ENCODE measurements at regions not wholly inside any gene's neighbourhood (a gene's known extent, or its start where the extent isn't known, plus 50 kb on each side); places are given as distances from the start of the nearest gene placed in this dataset.

DNA sequence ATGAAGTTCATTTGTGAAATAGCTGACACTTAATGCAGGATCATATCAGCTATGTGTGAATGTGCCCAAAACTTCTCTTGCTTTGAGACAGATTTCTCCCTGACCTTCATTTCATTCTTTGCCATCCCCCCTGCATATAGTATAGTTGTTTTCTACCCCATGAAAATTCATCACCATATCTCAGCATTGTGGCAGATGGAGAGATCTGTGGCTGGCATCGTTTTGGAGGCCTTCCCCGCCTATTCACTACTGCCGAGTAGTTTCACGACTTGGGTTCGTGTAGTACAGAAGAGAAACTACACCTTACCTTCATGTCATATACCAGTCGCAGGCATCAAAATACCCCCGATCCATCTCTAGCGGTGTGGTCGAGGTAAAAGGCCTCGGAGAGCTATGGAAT lies 66.2 kb upstream of the SELENOK start:
- POLR2A ChIA-PET: no interaction called here
- CTCF ChIA-PET: no interaction called here
- no peak overlapping the region for H3K4me3 Mint-ChIP-seq
- peaks cover 24% of the 10 kb centered on the region for H3K27me3 Mint-ChIP-seq
- intact Hi-C loops (cut with micrococcal nuclease): no loop called here
- H3K4me1 Mint-ChIP-seq: no peaks in the 10 kb centered on the region
- TF ChIP-seq, protein P1, sequence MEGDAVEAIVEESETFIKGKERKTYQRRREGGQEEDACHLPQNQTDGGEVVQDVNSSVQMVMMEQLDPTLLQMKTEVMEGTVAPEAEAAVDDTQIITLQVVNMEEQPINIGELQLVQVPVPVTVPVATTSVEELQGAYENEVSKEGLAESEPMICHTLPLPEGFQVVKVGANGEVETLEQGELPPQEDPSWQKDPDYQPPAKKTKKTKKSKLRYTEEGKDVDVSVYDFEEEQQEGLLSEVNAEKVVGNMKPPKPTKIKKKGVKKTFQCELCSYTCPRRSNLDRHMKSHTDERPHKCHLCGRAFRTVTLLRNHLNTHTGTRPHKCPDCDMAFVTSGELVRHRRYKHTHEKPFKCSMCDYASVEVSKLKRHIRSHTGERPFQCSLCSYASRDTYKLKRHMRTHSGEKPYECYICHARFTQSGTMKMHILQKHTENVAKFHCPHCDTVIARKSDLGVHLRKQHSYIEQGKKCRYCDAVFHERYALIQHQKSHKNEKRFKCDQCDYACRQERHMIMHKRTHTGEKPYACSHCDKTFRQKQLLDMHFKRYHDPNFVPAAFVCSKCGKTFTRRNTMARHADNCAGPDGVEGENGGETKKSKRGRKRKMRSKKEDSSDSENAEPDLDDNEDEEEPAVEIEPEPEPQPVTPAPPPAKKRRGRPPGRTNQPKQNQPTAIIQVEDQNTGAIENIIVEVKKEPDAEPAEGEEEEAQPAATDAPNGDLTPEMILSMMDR (IDR thresholded peaks at IDR 0.05): no peak
- DNase-seq (no peak), ATAC-seq (ENCODE audit: low read depth) (no peak)
- no peaks in the 10 kb centered on the region for H3K36me3 Mint-ChIP-seq (ENCODE audit: low read depth)
- peaks cover 6% of the 10 kb centered on the region for H3K9me3 Mint-ChIP-seq
- H3K27ac Mint-ChIP-seq: no peak overlapping the region

DNA sequence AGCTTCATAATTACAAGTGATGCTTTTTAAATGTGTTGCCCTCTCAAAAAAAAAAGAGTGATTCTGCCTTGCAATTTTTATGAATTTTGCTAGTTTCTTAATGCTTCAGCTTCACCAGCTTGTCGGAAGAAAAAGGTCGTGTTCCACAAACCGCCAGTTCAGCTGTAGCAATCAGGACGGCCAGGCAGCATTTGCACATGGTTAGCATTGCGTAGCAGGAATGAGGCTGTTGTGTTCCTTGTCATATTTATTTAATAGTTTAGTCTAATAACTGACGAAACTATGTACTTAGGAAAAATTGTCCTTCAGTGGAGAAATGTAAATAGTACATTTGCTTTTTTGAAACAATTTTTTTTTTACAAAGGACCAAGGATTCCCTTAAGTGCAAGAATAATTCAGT lies 64.9 kb upstream of the SELENOK start:
- intact Hi-C loops (cut with micrococcal nuclease): no loop called here
- peaks cover 6% of the 10 kb centered on the region for H3K9me3 Mint-ChIP-seq
- no peak for ATAC-seq (ENCODE audit: low read depth)
- POLR2A ChIA-PET: no interaction called here
- TF ChIP-seq, protein P1 (IDR thresholded peaks at IDR 0.05): no peak
- CTCF ChIA-PET: no interaction called here
- no peak overlapping the region for H3K4me3 Mint-ChIP-seq
- H3K36me3 Mint-ChIP-seq (ENCODE audit: low read depth): no peaks in the 10 kb centered on the region
- H3K27me3 Mint-ChIP-seq: peaks cover 24% of the 10 kb centered on the region
- H3K27ac Mint-ChIP-seq: no peak overlapping the region
- DNase-seq: no peak
- H3K4me1 Mint-ChIP-seq: no peaks in the 10 kb centered on the region

DNA sequence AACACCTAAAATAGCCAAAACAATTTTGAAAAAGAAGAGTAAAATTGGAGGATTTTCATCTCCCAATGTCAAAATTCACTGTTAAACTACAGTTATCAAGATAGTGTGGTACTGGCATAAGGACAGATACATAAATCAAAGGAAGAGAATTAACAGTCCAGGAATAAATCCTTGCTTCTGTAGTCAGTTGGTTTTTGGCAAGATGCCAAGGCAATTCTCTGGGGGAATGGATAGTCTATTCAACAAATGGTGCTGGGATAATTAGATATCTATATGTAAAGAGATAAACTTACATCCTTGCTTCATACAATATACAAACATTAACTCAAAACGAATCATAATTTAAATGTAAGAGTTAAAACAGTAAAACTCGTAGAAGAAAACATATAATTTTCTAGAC lies 57.9 kb upstream of the SELENOK start:
- Mint-ChIP-seq H3K27me3 (peaks cover 4% of the 10 kb centered on the region), H3K9me3 (peaks cover 17% of the 10 kb centered on the region), H3K27ac (no peak overlapping the region), H3K4me3 (no peak overlapping the region), H3K36me3 (ENCODE audit: low read depth) (no peaks in the 10 kb centered on the region), H3K4me1 (no peaks in the 10 kb centered on the region)
- no peak for ATAC-seq (ENCODE audit: low read depth)
- ChIA-PET CTCF (no interaction called here), POLR2A (no interaction called here)
- intact Hi-C loops (cut with micrococcal nuclease): no loop called here
- TF ChIP-seq, protein P1 (IDR thresholded peaks at IDR 0.05): no peak
- DNase-seq: no peak

DNA sequence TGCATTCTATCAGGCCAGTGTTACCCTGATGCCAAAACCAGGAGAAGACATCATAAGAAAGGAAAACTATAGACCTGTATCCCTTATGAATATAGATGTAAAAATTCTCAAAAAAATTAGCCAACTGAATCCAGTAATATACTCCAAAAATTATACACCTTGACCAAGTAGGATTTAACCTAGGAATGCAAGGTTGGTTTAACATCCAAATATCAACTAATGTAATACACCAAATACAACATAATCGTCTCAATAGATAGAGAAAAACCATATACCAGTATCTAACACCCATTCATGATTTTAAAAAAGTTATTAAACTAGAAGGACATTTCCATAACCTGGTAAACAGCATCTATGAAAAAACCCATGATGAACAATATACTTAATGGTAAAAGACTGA lies 56.5 kb upstream of the SELENOK start:
- ChIA-PET POLR2A (no interaction called here), CTCF (no interaction called here)
- Mint-ChIP-seq H3K4me3 (no peak overlapping the region), H3K4me1 (no peaks in the 10 kb centered on the region), H3K27me3 (no peaks in the 10 kb centered on the region), H3K27ac (no peak overlapping the region), H3K9me3 (peaks cover 17% of the 10 kb centered on the region), H3K36me3 (ENCODE audit: low read depth) (no peaks in the 10 kb centered on the region)
- intact Hi-C loops (cut with micrococcal nuclease): no loop called here
- ATAC-seq (ENCODE audit: low read depth) (no peak), DNase-seq (no peak)
- TF ChIP-seq, protein P1 (IDR thresholded peaks at IDR 0.05): no peak

DNA sequence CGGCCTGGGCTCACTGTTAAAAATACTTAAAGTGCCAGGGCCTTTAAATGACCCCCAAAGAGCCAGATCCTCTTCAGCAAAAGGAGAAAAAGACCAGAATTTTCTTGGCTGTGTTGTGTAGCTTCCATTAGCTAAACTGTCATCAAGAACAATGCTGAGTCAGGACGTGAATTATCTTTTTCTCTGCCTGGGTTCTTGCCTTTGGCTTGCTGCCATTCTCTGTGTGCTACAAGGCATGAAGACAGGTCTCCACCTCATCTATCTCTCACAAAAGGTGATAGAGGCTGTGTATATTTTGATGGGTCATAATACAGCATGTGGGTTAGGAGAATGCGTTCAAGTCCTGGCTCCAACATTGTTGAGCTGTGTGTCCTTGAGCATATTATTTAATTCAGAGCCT lies 52.4 kb upstream of the SELENOK start:
- POLR2A ChIA-PET: no interaction called here
- no peak overlapping the region for H3K4me3 Mint-ChIP-seq
- no peak overlapping the region for H3K27ac Mint-ChIP-seq
- peaks cover 8% of the 10 kb centered on the region for H3K27me3 Mint-ChIP-seq
- H3K4me1 Mint-ChIP-seq: no peaks in the 10 kb centered on the region
- peaks cover 17% of the 10 kb centered on the region for H3K9me3 Mint-ChIP-seq
- intact Hi-C loops (cut with micrococcal nuclease): no loop called here
- TF ChIP-seq, protein P1 (IDR thresholded peaks at IDR 0.05): no peak
- ATAC-seq (ENCODE audit: low read depth) (no peak), DNase-seq (no peak)
- no peaks in the 10 kb centered on the region for H3K36me3 Mint-ChIP-seq (ENCODE audit: low read depth)
- CTCF ChIA-PET: no interaction called here
